GM23248 (cell line): ENCODE measurements at regions not wholly inside any gene's neighbourhood (a gene's known extent, or its start where the extent isn't known, plus 50 kb on each side); places are given as distances from the start of the nearest gene placed in this dataset.

Experiments used
- DNase-seq: peaks from one replicate; pipeline ENCODE4 v3.0.0-alpha.2; 2015
- H2AFZ ChIP-seq: fragments of 200-600 bp; sonication (generic); 2 replicates; pipeline ENCODE4 v1.6.1; 2016; ENCODE audit warnings: antibody characterized with exemption
- H3F3A ChIP-seq: fragments of 200-600 bp; sonication (generic); 2 replicates; pipeline ENCODE4 v1.6.1; 2016; ENCODE audit warnings: mild to moderate bottlenecking, antibody characterized with exemption, mixed run types; ENCODE audit not compliant: insufficient read depth
- H3K27ac ChIP-seq: fragments of 200-600 bp; sonication (generic); 2 replicates; pipeline ENCODE4 v1.5.1; 2016; ENCODE audit warnings: mild to moderate bottlenecking
- H3K27me3 ChIP-seq: fragments of 200-600 bp; sonication (generic); replicated peaks from 2 replicates; pipeline ENCODE4 v1.6.1; 2016; ENCODE audit warnings: mild to moderate bottlenecking; ENCODE audit not compliant: insufficient read depth
- H3K36me3 ChIP-seq: fragments of 200-600 bp; sonication (generic); 2 replicates; pipeline ENCODE4 v1.6.1; 2016; ENCODE audit warnings: low read depth, mild to moderate bottlenecking
- H3K4me1 ChIP-seq: fragments of 200-600 bp; sonication (generic); 2 replicates; pipeline ENCODE4 v1.6.1; 2016; ENCODE audit warnings: mild to moderate bottlenecking; ENCODE audit not compliant: insufficient read depth
- H3K4me2 ChIP-seq: fragments of 200-600 bp; sonication (generic); one replicate; pipeline ENCODE4 v1.6.1; 2016; ENCODE audit warnings: mild to moderate bottlenecking; ENCODE audit not compliant: unreplicated experiment
- H3K4me3 ChIP-seq: fragments of 200-600 bp; sonication (generic); 2 replicates; pipeline ENCODE4 v1.5.1; 2016; ENCODE audit warnings: mild to moderate bottlenecking
- H3K79me2 ChIP-seq: fragments of 200-600 bp; sonication (generic); 2 replicates; pipeline ENCODE4 v1.6.1; 2016; ENCODE audit warnings: mild to moderate bottlenecking; ENCODE audit not compliant: insufficient read depth
- H3K9ac ChIP-seq: fragments of 200-600 bp; sonication (generic); 2 replicates; pipeline ENCODE4 v1.6.1; 2016; ENCODE audit warnings: mild to moderate bottlenecking
- H3K9me2 ChIP-seq: fragments of 200-600 bp; sonication (generic); 2 replicates; pipeline ENCODE4 v1.6.1; 2016; ENCODE audit warnings: mixed run types, mild to moderate bottlenecking, moderate library complexity; ENCODE audit not compliant: insufficient read depth
- H3K9me3 ChIP-seq: fragments of 200-600 bp; sonication (generic); one replicate; pipeline ENCODE4 v1.6.1; 2017; ENCODE audit warnings: low read depth
- H4K20me1 ChIP-seq: fragments of 200-600 bp; sonication (generic); 2 replicates; pipeline ENCODE4 v1.6.0; 2016; ENCODE audit not compliant: insufficient read depth
- EZH2 ChIP-seq: fragments of 200-600 bp; sonication (generic); IDR thresholded peaks from 2 replicates; pipeline ENCODE4 v1.6.1; 2018; ENCODE audit warnings: antibody characterized with exemption, mild to moderate bottlenecking; ENCODE audit not compliant: insufficient read depth, poor library complexity, severe bottlenecking
- EZH2phosphoT487 ChIP-seq: fragments of 200-600 bp; sonication (generic); IDR thresholded peaks from 2 replicates; pipeline ENCODE4 v1.6.1; 2018; ENCODE audit warnings: antibody characterized with exemption, moderate library complexity, mild to moderate bottlenecking, low read depth; ENCODE audit not compliant: insufficient read depth
- WGBS, 2 experiments: methylation state at CpG; one replicate each; pipeline ENCODE4 v1.1.6; 2015 to 2017; ENCODE audit warnings: low lambda C conversion rate in 2 of 2, low coverage in 1 of 2; ENCODE audit errors: missing lambda C conversion rate in 2 of 2; 5-methylcytosine and 5-hydroxymethylcytosine counted together
- in situ Hi-C: fragments of 300-500 bp; cut with MboI; formaldehyde crosslinking; loops from 2 replicates; pipeline ENCODE4 v1.15.0; 2020

GRCh38 chr14:44112774-44113460 is 394.2 kb downstream of the FSCB start:
- Histone ChIP-seq H3K9ac (no peak overlapping the region), H3K4me1 (no peaks in the 10 kb centered on the region), H3K9me2 (no peaks in the 10 kb centered on the region), H3K4me3 (no peak overlapping the region), H2AFZ (no peak overlapping the region), H3K9me3 (no peaks in the 10 kb centered on the region), H4K20me1 (no peaks in the 10 kb centered on the region), H3K27ac (no peak overlapping the region), H3K4me2 (no peak overlapping the region), H3K27me3 (no peaks in the 10 kb centered on the region), H3K79me2 (no peaks in the 10 kb centered on the region), H3F3A (no peaks in the 10 kb centered on the region), H3K36me3 (no peaks in the 10 kb centered on the region)
- in situ Hi-C loops = no loop called here
- TF ChIP-seq EZH2phosphoT487 (no peak), EZH2 (no peak)
- no peak for DNase-seq

- Histone ChIP-seq H3K4me1 (no peaks in the 10 kb centered on the region), H3K4me3 (no peak overlapping the region), H3K27me3 (no peaks in the 10 kb centered on the region), H3K27ac (no peak overlapping the region), H3F3A (no peaks in the 10 kb centered on the region), H2AFZ (no peak overlapping the region), H4K20me1 (no peaks in the 10 kb centered on the region), H3K9me3 (no peaks in the 10 kb centered on the region), H3K36me3 (no peaks in the 10 kb centered on the region), H3K9me2 (no peaks in the 10 kb centered on the region), H3K9ac (no peak overlapping the region), H3K4me2 (no peak overlapping the region), H3K79me2 (no peaks in the 10 kb centered on the region)
- TF ChIP-seq EZH2phosphoT487 (no peak), EZH2 (no peak)
- no peak for DNase-seq
- whole genome bisulfite sequencing, 2 experiments = 48 to 54% methylated on average over 1 of the region's 1 CpG
- in situ Hi-C loops = no loop called here
Measured at GRCh38 chr14:44109036-44109435, 398.0 kb downstream of the FSCB start.

DNA sequence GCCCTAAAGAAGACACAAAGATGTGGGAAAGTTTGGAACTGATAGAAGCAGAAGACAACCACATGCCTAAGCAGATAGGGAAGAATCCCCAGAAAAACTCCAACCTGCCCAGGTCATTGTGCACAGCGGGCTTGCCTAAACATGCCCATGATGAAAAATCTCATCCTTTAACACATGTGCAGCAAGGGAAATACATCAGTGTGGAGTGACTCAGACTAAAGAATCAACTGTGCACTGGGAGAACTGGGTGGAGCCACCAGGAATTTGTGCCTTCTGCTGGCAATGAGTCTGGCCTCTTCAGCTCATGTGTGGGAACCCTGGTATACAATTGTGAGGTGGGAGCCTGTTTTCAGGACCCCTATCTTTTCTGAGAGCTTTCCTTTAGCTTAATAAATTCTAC is 398.5 kb downstream of the FSCB start:
- H3K9me3 ChIP-seq = no peaks in the 10 kb centered on the region
- no peak for DNase-seq
- no peak overlapping the region for H3K4me3 ChIP-seq
- H3K27ac ChIP-seq = no peak overlapping the region
- H3K4me2 ChIP-seq = no peak overlapping the region
- no peaks in the 10 kb centered on the region for H3F3A ChIP-seq
- H3K36me3 ChIP-seq = no peaks in the 10 kb centered on the region
- H2AFZ ChIP-seq = no peak overlapping the region
- WGBS, 2 experiments = 17 to 29% methylated on average over 1 of the region's 1 CpG
- H3K4me1 ChIP-seq = no peaks in the 10 kb centered on the region
- H4K20me1 ChIP-seq = no peaks in the 10 kb centered on the region
- no peaks in the 10 kb centered on the region for H3K9me2 ChIP-seq
- H3K79me2 ChIP-seq = no peaks in the 10 kb centered on the region
- in situ Hi-C loops = no loop called here
- H3K9ac ChIP-seq = no peak overlapping the region
- no peaks in the 10 kb centered on the region for H3K27me3 ChIP-seq
- TF ChIP-seq EZH2 (no peak), EZH2phosphoT487 (no peak)

- Histone ChIP-seq H3K36me3 (no peaks in the 10 kb centered on the region), H3F3A (no peaks in the 10 kb centered on the region), H2AFZ (no peak overlapping the region), H3K79me2 (no peaks in the 10 kb centered on the region), H3K27ac (no peak overlapping the region), H4K20me1 (no peaks in the 10 kb centered on the region), H3K4me2 (no peak overlapping the region), H3K9ac (no peak overlapping the region), H3K4me3 (no peak overlapping the region), H3K9me3 (no peaks in the 10 kb centered on the region), H3K9me2 (no peaks in the 10 kb centered on the region), H3K4me1 (no peaks in the 10 kb centered on the region), H3K27me3 (no peaks in the 10 kb centered on the region)
- TF ChIP-seq EZH2 (no peak), EZH2phosphoT487 (no peak)
- no peak for DNase-seq
- WGBS, 2 experiments = 10 to 11% methylated on average over 1 of the region's 1 CpG
- in situ Hi-C loops = no loop called here
Measured at GRCh38 chr14:44107156-44107555, 399.9 kb downstream of the FSCB start.
